GM12878 (cell line): ENCODE measurements at regions not wholly inside any gene's neighbourhood (a gene's known extent, or its start where the extent isn't known, plus 50 kb on each side); places are given as distances from the start of the nearest gene placed in this dataset.
"Not testable (repeated sequence)": the region's sequence is repeated elsewhere in the genome, so short reads cannot be mapped to it uniquely, and the experiment has no call there.

Experiments
- ATAC-seq: fragments of 200-7000 bp; cut with Tn5 transposase; 3 replicates; pipeline ENCODE4 v1.9.1; 2020; ENCODE audit warnings: mild to moderate bottlenecking, moderate library complexity
- BruUV-seq: library from RNA; stranded (reverse); fragments of 400-500 nt; replicated peaks from 2 replicates; lab custom pipeline; 2021; lab: Mats Ljungman, UMichigan
- CTCF ChIA-PET: fragments of 300-600 bp; sonication (Branson Sonifier 250); formaldehyde crosslinking; extraction: SDS; loops from one replicate; lab custom pipeline; 2021; ENCODE audit warnings: inconsistent platforms; lab: Yijun Ruan, JAX
- POLR2A ChIA-PET: fragments of 350-600 bp; formaldehyde crosslinking; extraction: SDS; loops from one replicate; lab custom pipeline; 2021; ENCODE audit warnings: inconsistent platforms; lab: Charles Lee
- RAD21 ChIA-PET: fragments of 300-600 bp; sonication (Branson Sonifier 250); formaldehyde crosslinking; loops from one replicate; lab custom pipeline; 2023; ENCODE audit warnings: antibody characterized with exemption; ENCODE audit not compliant: unreplicated experiment; lab: Charles Lee
- SMC1A ChIA-PET: fragments of 300-600 bp; sonication (Branson Sonifier 250); formaldehyde crosslinking; loops from one replicate; lab custom pipeline; 2023; ENCODE audit not compliant: unreplicated experiment, uncharacterized antibody; lab: Charles Lee
- DNase-seq: peaks from one replicate; pipeline ENCODE4 v3.0.0-alpha.2; 2011; ENCODE audit warnings: low read depth, low spot score
- FAIRE-seq: peaks from 3 replicates; lab custom pipeline; 2011; peaks lifted over from hg19 to GRCh38; lab: Jason Lieb, UNC
- H2AFZ ChIP-seq: 2 replicates; pipeline ENCODE4 v1.6.0; 2011; ENCODE audit warnings: low read depth, low read length, control low read depth; ENCODE audit not compliant: control insufficient read depth
- H3K27ac ChIP-seq: 2 replicates; pipeline ENCODE4 v1.5.1; 2011; ENCODE audit warnings: control low read depth; ENCODE audit not compliant: control insufficient read depth, insufficient read depth
- H3K27me3 ChIP-seq, 2 experiments: replicated peaks in 1 of 2; 2 replicates each; pipeline versions ENCODE4 v1.6.0 to v1.6.1; 2011; ENCODE audit warnings: low read length in 1 of 2; ENCODE audit not compliant: control insufficient read depth in 2 of 2, insufficient read depth in 2 of 2
- H3K36me3 ChIP-seq, 2 experiments: 2 replicates each; pipeline ENCODE4 v1.5.1; 2011; ENCODE audit warnings: low read length in 1 of 2; ENCODE audit not compliant: control insufficient read depth in 2 of 2, insufficient read depth in 2 of 2
- H3K4me1 ChIP-seq: 2 replicates; pipeline ENCODE4 v1.6.1; 2011; ENCODE audit warnings: mild to moderate bottlenecking, low read length, moderate library complexity, mixed read lengths; ENCODE audit not compliant: control insufficient read depth, insufficient read depth
- H3K4me2 ChIP-seq: 2 replicates; pipeline ENCODE4 v1.6.0; 2011; ENCODE audit warnings: control low read depth; ENCODE audit not compliant: control insufficient read depth, insufficient read depth
- H3K4me3 ChIP-seq: fragments of 200-600 bp; sonication (generic); 2 replicates; pipeline ENCODE4 v1.5.1; 2016
- H3K79me2 ChIP-seq: 2 replicates; pipeline ENCODE4 v1.6.0; 2011; ENCODE audit warnings: low read length; ENCODE audit not compliant: control insufficient read depth, insufficient read depth
- H3K9ac ChIP-seq: 2 replicates; pipeline ENCODE4 v1.8.0; 2011; ENCODE audit warnings: low read length, control low read depth, mixed read lengths; ENCODE audit not compliant: control insufficient read depth, insufficient read depth
- H3K9me3 ChIP-seq: replicated peaks from 3 replicates; pipeline ENCODE4 v1.5.1; 2011; ENCODE audit warnings: mild to moderate bottlenecking, low read length; ENCODE audit not compliant: control insufficient read depth, insufficient read depth
- H4K20me1 ChIP-seq: 2 replicates; pipeline ENCODE4 v1.6.0; 2011; ENCODE audit not compliant: control insufficient read depth, insufficient read depth
- BCL11A ChIP-seq: IDR thresholded peaks from 2 replicates; pipeline ENCODE4 v1.6.1; 2011; ENCODE audit warnings: low read depth, low read length
- EZH2 ChIP-seq: IDR thresholded peaks from 2 replicates; pipeline ENCODE4 v1.6.1; 2012; ENCODE audit warnings: low read depth, mild to moderate bottlenecking, control low read depth, inconsistent platforms, low read length, borderline replicate concordance; ENCODE audit not compliant: control insufficient read depth
- JUNB ChIP-seq: IDR thresholded peaks from 2 replicates; pipeline ENCODE4 v1.6.1; 2016; ENCODE audit warnings: antibody characterized with exemption, mild to moderate bottlenecking
- PAX5 ChIP-seq: IDR thresholded peaks from 2 replicates; pipeline ENCODE4 v1.6.1; 2011; ENCODE audit warnings: low read depth, low read length, borderline replicate concordance
- RBBP5 ChIP-seq: fragments of 200-600 bp; sonication (generic); conservative IDR thresholded peaks from 2 replicates; pipeline ENCODE4 v1.6.1; 2016
- TBL1XR1 ChIP-seq: IDR thresholded peaks from 2 replicates; pipeline ENCODE4 v1.6.1; 2012; ENCODE audit warnings: low read depth, low read length, improper control_type of control experiment
- ZNF217 ChIP-seq: fragments of 450-650 bp; IDR thresholded peaks from 2 replicates; pipeline ENCODE4 v1.6.1; 2017; ENCODE audit warnings: antibody characterized with exemption, mild to moderate bottlenecking
- WGBS: methylation state at CpG from one replicate; pipeline ENCODE4 v1.1.6; 2016; ENCODE audit warnings: low lambda C conversion rate; ENCODE audit not compliant: insufficient replicate concordance, insufficient coverage; ENCODE audit errors: missing lambda C conversion rate; 5-methylcytosine and 5-hydroxymethylcytosine counted together
- in situ Hi-C: fragments of 300-500 bp; cut with MboI; formaldehyde crosslinking; loops from 9 replicates; pipeline ENCODE4 v1.14.3; 2018; ENCODE audit warnings: mixed read lengths
- intact Hi-C: fragments of 100-400 bp; cut with micrococcal nuclease; formaldehyde crosslinking; loops from one replicate; pipeline ENCODE4 v1.14.2; 2022; ENCODE audit not compliant: unreplicated experiment
- TF ChIP-seq, protein P1 (sequence below): fragments of 450-650 bp; IDR thresholded peaks from 2 replicates; pipeline ENCODE4 v1.6.1; 2018; ENCODE audit warnings: mild to moderate bottlenecking, low read depth, moderate library complexity; ENCODE audit not compliant: partially characterized antibody
- TF ChIP-seq, protein P2 (sequence below): fragments of 450-650 bp; IDR thresholded peaks from 2 replicates; pipeline ENCODE4 v1.6.1; 2016; ENCODE audit warnings: mild to moderate bottlenecking, moderate library complexity, borderline replicate concordance

GRCh38 chr3:30480587-30480986 is 125.8 kb upstream of the TGFBR2 start (continued):
- TF ChIP-seq, protein P1, sequence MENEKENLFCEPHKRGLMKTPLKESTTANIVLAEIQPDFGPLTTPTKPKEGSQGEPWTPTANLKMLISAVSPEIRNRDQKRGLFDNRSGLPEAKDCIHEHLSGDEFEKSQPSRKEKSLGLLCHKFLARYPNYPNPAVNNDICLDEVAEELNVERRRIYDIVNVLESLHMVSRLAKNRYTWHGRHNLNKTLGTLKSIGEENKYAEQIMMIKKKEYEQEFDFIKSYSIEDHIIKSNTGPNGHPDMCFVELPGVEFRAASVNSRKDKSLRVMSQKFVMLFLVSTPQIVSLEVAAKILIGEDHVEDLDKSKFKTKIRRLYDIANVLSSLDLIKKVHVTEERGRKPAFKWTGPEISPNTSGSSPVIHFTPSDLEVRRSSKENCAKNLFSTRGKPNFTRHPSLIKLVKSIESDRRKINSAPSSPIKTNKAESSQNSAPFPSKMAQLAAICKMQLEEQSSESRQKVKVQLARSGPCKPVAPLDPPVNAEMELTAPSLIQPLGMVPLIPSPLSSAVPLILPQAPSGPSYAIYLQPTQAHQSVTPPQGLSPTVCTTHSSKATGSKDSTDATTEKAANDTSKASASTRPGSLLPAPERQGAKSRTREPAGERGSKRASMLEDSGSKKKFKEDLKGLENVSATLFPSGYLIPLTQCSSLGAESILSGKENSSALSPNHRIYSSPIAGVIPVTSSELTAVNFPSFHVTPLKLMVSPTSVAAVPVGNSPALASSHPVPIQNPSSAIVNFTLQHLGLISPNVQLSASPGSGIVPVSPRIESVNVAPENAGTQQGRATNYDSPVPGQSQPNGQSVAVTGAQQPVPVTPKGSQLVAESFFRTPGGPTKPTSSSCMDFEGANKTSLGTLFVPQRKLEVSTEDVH: no peak
- TF ChIP-seq BCL11A (no peak), ZNF217 (no peak), EZH2 (no peak), TBL1XR1 (no peak), PAX5 (no peak), RBBP5 (no peak)

- no peak overlapping the region for H3K4me2 ChIP-seq
- TF ChIP-seq, protein P2, sequence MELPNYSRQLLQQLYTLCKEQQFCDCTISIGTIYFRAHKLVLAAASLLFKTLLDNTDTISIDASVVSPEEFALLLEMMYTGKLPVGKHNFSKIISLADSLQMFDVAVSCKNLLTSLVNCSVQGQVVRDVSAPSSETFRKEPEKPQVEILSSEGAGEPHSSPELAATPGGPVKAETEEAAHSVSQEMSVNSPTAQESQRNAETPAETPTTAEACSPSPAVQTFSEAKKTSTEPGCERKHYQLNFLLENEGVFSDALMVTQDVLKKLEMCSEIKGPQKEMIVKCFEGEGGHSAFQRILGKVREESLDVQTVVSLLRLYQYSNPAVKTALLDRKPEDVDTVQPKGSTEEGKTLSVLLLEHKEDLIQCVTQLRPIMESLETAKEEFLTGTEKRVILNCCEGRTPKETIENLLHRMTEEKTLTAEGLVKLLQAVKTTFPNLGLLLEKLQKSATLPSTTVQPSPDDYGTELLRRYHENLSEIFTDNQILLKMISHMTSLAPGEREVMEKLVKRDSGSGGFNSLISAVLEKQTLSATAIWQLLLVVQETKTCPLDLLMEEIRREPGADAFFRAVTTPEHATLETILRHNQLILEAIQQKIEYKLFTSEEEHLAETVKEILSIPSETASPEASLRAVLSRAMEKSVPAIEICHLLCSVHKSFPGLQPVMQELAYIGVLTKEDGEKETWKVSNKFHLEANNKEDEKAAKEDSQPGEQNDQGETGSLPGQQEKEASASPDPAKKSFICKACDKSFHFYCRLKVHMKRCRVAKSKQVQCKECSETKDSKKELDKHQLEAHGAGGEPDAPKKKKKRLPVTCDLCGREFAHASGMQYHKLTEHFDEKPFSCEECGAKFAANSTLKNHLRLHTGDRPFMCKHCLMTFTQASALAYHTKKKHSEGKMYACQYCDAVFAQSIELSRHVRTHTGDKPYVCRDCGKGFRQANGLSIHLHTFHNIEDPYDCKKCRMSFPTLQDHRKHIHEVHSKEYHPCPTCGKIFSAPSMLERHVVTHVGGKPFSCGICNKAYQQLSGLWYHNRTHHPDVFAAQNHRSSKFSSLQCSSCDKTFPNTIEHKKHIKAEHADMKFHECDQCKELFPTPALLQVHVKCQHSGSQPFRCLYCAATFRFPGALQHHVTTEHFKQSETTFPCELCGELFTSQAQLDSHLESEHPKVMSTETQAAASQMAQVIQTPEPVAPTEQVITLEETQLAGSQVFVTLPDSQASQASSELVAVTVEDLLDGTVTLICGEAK: no peak
- TF ChIP-seq JUNB: peak; percentile 28; the same call in 1 of the 2 replicates
- H3K27me3 ChIP-seq: no peaks in the 10 kb centered on the region
- CTCF ChIA-PET: no interaction called here
- POLR2A ChIA-PET: no interaction called here
- no peak overlapping the region for H3K27ac ChIP-seq
- intact Hi-C loops (no loop called here), in situ Hi-C loops (no loop called here)
- H4K20me1 ChIP-seq: no peaks in the 10 kb centered on the region
- H2AFZ ChIP-seq: no peak overlapping the region
- H3K36me3 ChIP-seq: no peaks in the 10 kb centered on the region
- H3K4me1 ChIP-seq: peaks cover 7% of the 10 kb centered on the region
- H3K9ac ChIP-seq: no peak overlapping the region
- SMC1A ChIA-PET: interaction anchor here (0.6 kb wide), 1 partner anchor 1070 kb away, joined by 3 read pairs; no protein-coding TSS in a partner anchor
- DNase-seq (no peak), ATAC-seq (peak; percentile 27; the same call in 2 of the 3 replicates), FAIRE-seq (no peak)
- WGBS: 0% methylated on average over 1 of the region's 1 CpG
- H3K79me2 ChIP-seq: no peaks in the 10 kb centered on the region
- RAD21 ChIA-PET: no interaction called here
- H3K9me3 ChIP-seq: no peaks in the 10 kb centered on the region; the same call in 2 of the 3 replicates
- no TSS peak for BruUV-seq
- H3K4me3 ChIP-seq: no peak overlapping the region
Measured at GRCh38 chr3:30481241-30481640, 125.2 kb upstream of the TGFBR2 start.

DNA sequence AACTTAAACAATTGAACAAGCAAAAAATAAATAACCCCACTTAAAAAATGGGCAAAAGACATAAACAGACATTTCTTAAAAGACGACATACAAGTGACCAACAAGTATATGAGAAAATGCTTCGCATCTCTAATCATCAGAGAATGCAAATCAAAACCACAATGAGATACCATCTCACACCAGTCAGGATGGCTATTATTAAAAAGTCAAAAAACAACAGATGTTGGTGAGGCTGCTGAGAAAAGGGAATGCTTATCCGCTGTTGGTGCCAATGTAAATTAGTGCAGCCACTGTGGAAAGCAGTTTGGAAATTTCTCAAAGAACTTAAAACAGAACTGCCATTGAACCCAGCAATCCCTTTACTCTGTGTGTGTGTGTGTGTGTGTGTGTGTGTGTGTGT is 122.2 kb upstream of the TGFBR2 start:
- H3K27me3 ChIP-seq, RAD21 ChIA-PET, H3K4me3 ChIP-seq, POLR2A ChIA-PET, H3K4me2 ChIP-seq, H3K9ac ChIP-seq, BruUV-seq, DNase-seq, H2AFZ ChIP-seq, FAIRE-seq, H3K4me1 ChIP-seq, in situ Hi-C loops, ATAC-seq, H3K79me2 ChIP-seq, H3K9me3 ChIP-seq, H3K36me3 ChIP-seq, H3K27ac ChIP-seq, intact Hi-C loops, H4K20me1 ChIP-seq: not testable (repeated sequence)
- WGBS: 36% methylated on average over 3 of the region's 3 CpGs
- CTCF ChIA-PET: interaction anchor here (0.7 kb wide), 1 partner anchor 451 kb away, joined by 4 read pairs; no protein-coding TSS in a partner anchor
- SMC1A ChIA-PET: interaction anchor here (0.7 kb wide), 1 partner anchor 9 kb away, joined by 3 read pairs; no protein-coding TSS in a partner anchor
